Duodenal mucosa (tissue), 2 donors: ENCODE measurements at regions not wholly inside any gene's neighbourhood (a gene's known extent, or its start where the extent isn't known, plus 50 kb on each side); places are given as distances from the start of the nearest gene placed in this dataset.

Source experiments
- H3K27ac ChIP-seq: one replicate; pipeline ENCODE4 v1.7.0; 2013; ENCODE audit warnings: low read depth, low read length
- H3K27me3 ChIP-seq, 2 donors: one replicate each; pipeline ENCODE4 v1.7.0; 2013; ENCODE audit warnings: low read length in 2 of 2, control low read depth in 1 of 2; ENCODE audit not compliant: insufficient read depth in 2 of 2, control insufficient read depth in 1 of 2
- H3K36me3 ChIP-seq, 2 donors: one replicate each; pipeline ENCODE4 v1.7.0; 2013; ENCODE audit warnings: low read length in 2 of 2, control low read depth in 1 of 2; ENCODE audit not compliant: insufficient read depth in 2 of 2, control insufficient read depth in 1 of 2
- H3K4me1 ChIP-seq, 2 donors: one replicate each; pipeline ENCODE4 v1.7.0; 2013; ENCODE audit warnings: low read length in 2 of 2, control low read depth in 1 of 2; ENCODE audit not compliant: insufficient read depth in 2 of 2, control insufficient read depth in 1 of 2
- H3K4me3 ChIP-seq, 2 donors: one replicate each; pipeline ENCODE4 v1.7.0; 2013; ENCODE audit warnings: low read length in 2 of 2, low read depth in 1 of 2
- H3K9ac ChIP-seq, 2 donors: one replicate each; pipeline ENCODE4 v1.7.0; 2013; ENCODE audit warnings: low read length in 2 of 2, low read depth in 1 of 2
- H3K9me3 ChIP-seq, 2 donors: one replicate each; pipeline ENCODE4 v1.7.0; 2013; ENCODE audit warnings: low read length in 2 of 2, control low read depth in 1 of 2; ENCODE audit not compliant: control insufficient read depth in 1 of 2

DNA sequence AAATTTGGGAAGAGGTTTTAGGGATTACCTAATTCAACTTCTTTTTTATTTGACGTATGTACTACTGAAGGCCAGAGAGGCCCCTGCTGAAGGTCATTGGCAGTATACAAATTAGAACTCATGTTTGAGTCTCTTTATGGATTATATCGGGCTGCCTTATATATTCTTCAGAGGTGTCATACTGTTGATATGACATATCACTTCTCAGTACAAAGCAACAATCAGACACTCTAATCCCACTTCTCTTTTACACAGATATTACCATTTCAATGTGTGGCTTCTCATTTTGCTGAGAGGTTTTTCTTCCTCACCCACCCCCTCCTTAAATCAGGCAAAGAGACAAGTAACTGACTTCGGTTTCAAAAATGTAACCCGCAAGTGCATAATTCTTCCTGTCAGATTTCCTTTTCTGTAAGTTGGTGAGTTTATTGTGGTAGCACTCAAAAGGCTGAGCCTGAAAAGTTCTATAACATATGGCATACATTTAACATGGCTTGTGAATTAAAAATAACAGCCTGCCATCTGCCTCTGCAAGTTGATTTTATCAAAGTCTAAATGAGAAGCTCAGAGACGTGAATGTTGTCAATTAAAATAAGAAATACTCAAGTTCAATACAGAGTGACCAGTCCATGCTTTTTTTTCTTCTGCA lies 163.6 kb upstream of the RORB start:
- H3K9me3 ChIP-seq: no peaks in the 10 kb centered on the region
- no peaks in the 10 kb centered on the region for H3K27me3 ChIP-seq
- no peaks in the 10 kb centered on the region for H3K4me1 ChIP-seq
- H3K4me3 ChIP-seq: no peak overlapping the region
- no peaks in the 10 kb centered on the region for H3K36me3 ChIP-seq
- no peak overlapping the region for H3K27ac ChIP-seq
- no peak overlapping the region for H3K9ac ChIP-seq

DNA sequence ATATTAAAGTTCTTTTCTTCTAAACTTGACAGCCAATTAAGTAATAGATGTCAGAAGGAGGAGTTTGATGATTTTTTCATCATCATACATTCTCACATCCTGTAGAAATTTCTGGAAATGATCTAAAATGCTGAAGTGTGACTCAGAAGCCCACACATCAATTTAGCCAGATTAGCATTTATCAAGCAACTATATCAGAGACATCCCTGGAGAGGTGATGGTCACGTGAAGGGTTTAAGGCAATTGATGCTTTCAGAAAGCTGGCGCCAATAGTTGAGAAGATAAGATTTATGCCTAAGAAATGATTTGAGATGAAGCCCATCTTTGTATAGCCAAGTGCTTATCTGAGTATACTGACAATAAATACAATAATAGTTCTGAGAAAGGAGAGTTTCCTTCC lies 162.9 kb upstream of the RORB start:
- no peaks in the 10 kb centered on the region for H3K4me1 ChIP-seq
- no peak overlapping the region for H3K4me3 ChIP-seq
- no peak overlapping the region for H3K9ac ChIP-seq
- H3K9me3 ChIP-seq: no peaks in the 10 kb centered on the region
- H3K36me3 ChIP-seq: no peaks in the 10 kb centered on the region
- H3K27me3 ChIP-seq: no peaks in the 10 kb centered on the region
- H3K27ac ChIP-seq: no peak overlapping the region

DNA sequence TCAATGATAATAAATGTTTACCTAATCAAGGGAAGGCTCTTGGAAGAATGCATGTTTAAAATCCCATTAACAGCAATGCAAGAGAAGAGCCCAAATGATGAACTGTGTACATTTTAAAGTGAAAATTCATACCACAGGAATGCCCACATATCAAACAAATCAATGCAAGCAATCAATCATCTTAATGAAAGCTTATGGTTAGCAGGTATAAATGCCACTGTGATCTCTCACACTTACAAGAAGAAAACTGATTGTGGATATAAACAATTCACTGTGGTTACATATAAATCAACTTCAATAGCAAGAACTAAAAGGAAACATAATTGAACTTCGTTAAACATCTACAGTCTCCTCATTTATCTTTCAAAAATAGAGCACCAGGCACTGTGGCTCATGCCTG lies 161.0 kb upstream of the RORB start:
- Histone ChIP-seq H3K36me3 (no peaks in the 10 kb centered on the region), H3K9me3 (no peaks in the 10 kb centered on the region), H3K27ac (no peak overlapping the region), H3K27me3 (no peaks in the 10 kb centered on the region), H3K4me3 (no peak overlapping the region), H3K9ac (no peak overlapping the region), H3K4me1 (no peaks in the 10 kb centered on the region)

DNA sequence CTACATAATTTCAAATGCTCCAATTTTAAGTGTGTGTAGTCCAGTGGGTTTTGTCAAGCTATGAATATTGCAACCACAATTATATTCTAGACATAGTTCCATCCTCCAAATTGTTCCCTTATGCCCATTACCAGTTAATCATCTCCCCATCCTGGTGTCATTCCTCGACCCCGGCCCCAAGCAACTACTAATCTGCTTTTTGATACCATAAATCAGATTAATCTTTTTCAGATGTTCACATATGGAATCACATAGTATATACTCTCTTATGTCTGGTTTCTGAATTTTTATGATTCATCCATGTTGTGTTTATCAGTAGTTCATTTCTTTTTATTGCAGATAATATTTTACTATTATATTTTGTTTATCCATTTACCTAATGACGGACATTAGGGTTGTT lies 148.4 kb upstream of the RORB start:
- Histone ChIP-seq H3K4me1 (no peaks in the 10 kb centered on the region), H3K4me3 (no peak overlapping the region), H3K9me3 (no peaks in the 10 kb centered on the region), H3K9ac (no peak overlapping the region), H3K36me3 (no peaks in the 10 kb centered on the region), H3K27me3 (no peaks in the 10 kb centered on the region), H3K27ac (no peak overlapping the region)

DNA sequence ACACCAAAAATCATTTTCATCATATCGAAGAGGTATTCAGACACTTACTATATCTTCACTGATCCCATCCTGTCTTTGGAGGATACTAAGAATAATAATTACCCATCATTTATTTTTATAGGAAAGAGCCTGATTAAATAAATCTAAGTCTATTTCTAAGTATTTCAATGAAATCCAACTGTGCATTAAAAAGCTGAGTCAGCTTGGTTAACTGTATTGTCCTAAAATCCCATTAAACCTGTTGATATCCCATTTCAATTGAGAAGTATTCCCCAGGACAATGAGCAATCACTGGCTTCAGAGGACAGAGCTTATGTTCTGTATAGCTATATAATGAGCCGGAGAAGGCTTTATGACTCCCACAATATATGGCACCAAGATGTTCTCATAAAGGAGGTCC lies 142.0 kb upstream of the RORB start:
- Histone ChIP-seq H3K36me3 (no peaks in the 10 kb centered on the region), H3K27me3 (no peaks in the 10 kb centered on the region), H3K4me3 (no peak overlapping the region), H3K9me3 (no peaks in the 10 kb centered on the region), H3K9ac (no peak overlapping the region), H3K4me1 (no peaks in the 10 kb centered on the region), H3K27ac (no peak overlapping the region)

DNA sequence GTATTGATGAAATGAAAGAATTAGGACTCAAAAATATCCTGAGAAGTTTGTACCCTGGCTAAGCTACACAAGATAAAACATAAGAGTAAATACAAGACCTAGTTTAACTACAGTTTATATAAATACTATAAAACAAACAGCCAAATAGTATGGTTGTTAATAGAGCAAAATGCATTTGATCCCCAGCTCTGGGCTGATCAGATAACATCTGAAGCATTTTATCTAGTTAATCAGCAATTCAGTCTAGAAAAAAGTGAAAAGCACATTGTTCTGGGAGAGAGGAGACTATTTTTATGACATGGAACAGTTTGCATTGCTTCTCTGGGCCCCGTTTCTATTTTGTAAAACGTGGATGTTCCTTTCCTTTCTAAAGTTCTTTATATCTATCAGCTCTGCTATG lies 139.6 kb upstream of the RORB start:
- no peaks in the 10 kb centered on the region for H3K9me3 ChIP-seq
- H3K27ac ChIP-seq: no peak overlapping the region
- no peaks in the 10 kb centered on the region for H3K4me1 ChIP-seq
- no peak overlapping the region for H3K9ac ChIP-seq
- no peaks in the 10 kb centered on the region for H3K27me3 ChIP-seq
- no peaks in the 10 kb centered on the region for H3K36me3 ChIP-seq
- no peak overlapping the region for H3K4me3 ChIP-seq

DNA sequence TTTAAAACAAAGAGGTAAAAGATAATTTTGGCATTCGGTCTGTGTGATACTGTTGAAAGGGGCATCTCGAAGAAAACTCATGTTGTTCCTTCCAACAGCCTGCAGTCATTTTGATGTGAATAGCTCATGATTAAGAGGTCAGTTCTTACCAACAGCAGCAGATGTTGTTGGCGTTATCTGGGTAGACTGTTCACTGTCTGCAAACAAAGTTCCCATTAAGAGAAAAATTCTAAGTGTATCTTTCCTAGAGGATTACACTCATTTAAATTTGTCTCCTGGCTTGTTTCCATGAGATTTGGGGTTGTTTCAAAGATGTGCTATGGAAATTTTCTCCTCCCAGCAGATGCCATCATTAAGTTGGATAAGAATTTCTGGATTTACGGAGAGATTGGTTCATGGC lies 138.2 kb upstream of the RORB start:
- H3K9ac ChIP-seq: no peak overlapping the region

DNA sequence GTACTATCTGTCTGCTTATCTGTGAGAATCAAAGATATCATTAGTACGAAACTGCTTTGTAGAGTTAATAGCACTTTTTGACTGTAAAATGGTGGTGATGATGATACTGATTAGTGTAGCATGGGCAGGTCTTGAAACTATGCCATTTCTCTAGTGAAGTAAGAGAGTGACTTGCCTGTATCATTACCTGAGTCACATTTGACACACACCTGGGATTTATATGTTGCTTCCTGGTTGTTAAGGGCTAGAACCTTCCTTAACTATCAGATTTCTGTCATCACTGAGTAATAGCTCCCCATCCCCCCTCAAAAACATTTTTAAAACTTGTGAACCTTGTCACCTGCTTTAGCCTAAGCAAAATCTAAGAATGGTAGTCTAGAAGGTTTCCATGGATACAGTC lies 135.6 kb upstream of the RORB start:
- no peak overlapping the region for H3K27ac ChIP-seq
- H3K4me1 ChIP-seq: no peaks in the 10 kb centered on the region
- H3K36me3 ChIP-seq: no peaks in the 10 kb centered on the region
- H3K9me3 ChIP-seq: no peaks in the 10 kb centered on the region
- no peak overlapping the region for H3K4me3 ChIP-seq
- H3K9ac ChIP-seq: no peak overlapping the region
- H3K27me3 ChIP-seq: no peaks in the 10 kb centered on the region

More for the DNA sequence above, 138.2 kb upstream of the RORB start:
- Histone ChIP-seq H3K27me3 (no peaks in the 10 kb centered on the region), H3K4me1 (no peaks in the 10 kb centered on the region), H3K36me3 (no peaks in the 10 kb centered on the region), H3K27ac (no peak overlapping the region), H3K9me3 (no peaks in the 10 kb centered on the region), H3K4me3 (no peak overlapping the region)

DNA sequence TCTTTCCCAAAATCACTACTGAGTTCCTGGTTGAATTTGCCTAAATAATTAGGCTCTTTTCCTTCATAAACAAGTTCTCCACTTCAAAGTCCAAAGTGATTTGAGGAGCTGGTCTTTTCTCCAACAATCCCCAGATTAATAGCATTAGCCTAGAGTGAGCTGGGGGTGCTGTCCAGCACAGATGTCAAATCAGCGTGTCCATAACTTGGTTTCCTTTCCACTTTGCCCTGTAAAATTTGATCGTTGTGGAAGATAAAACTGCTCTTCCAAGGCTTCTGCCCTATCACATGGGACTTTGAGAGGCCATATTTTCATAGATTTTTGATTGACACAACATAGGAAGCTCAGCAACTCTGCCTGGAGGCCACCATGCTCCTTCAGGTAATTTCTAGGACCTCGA lies 134.7 kb upstream of the RORB start:
- H3K9me3 ChIP-seq: no peaks in the 10 kb centered on the region

DNA sequence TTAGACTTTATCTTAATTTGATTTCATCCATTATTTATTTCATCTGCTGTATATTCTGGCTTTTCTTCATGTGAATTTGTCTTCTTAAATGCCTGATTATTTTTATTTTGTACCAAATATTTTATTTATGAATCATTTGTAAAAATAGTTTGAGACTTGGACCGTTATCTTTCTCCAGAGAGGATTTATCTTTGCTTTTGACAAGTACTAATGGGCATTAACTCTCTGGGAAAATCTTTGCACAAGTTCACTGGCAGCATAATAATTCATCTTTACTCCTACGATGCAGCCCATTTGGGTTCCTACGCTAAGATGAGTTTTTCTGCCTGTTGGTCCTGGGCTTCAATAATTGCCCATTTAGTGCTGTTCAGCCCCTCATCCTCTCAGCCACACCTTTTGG lies 131.0 kb upstream of the RORB start:
- Histone ChIP-seq H3K4me3 (no peak overlapping the region), H3K27me3 (no peaks in the 10 kb centered on the region), H3K9me3 (no peaks in the 10 kb centered on the region), H3K27ac (no peak overlapping the region), H3K4me1 (no peaks in the 10 kb centered on the region), H3K9ac (no peak overlapping the region), H3K36me3 (no peaks in the 10 kb centered on the region)

More for the DNA sequence above, 134.7 kb upstream of the RORB start:
- Histone ChIP-seq H3K27ac (no peak overlapping the region), H3K4me3 (no peak overlapping the region), H3K36me3 (no peaks in the 10 kb centered on the region), H3K27me3 (no peaks in the 10 kb centered on the region), H3K4me1 (no peaks in the 10 kb centered on the region), H3K9ac (no peak overlapping the region)

DNA sequence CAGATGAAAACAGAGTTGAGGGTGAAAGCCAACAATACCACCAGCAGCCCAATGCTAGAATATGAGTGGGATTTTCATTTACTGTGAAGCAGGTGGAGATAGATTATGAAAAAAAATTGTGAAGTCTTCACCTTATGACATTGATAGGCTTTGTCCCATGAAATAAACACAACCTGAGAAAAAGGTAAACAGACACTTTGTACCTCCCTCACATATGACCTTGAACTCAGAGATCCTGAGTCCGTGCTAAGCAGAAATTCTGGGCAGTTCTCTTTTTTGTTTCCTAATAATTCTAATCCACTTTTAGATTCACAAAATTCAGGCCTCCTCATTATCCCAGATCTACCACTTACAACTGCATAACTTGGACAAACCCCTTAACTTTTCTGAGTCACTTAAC lies 127.3 kb upstream of the RORB start:
- no peak overlapping the region for H3K9ac ChIP-seq
- no peaks in the 10 kb centered on the region for H3K4me1 ChIP-seq
- H3K27ac ChIP-seq: no peak overlapping the region
- no peak overlapping the region for H3K4me3 ChIP-seq
- no peaks in the 10 kb centered on the region for H3K9me3 ChIP-seq
- H3K36me3 ChIP-seq: no peaks in the 10 kb centered on the region
- H3K27me3 ChIP-seq: no peaks in the 10 kb centered on the region
